Mesenchymal stem cell (in vitro differentiated cells and primary cell): ENCODE measurements at regions not wholly inside any gene's neighbourhood (a gene's known extent, or its start where the extent isn't known, plus 50 kb on each side); places are given as distances from the start of the nearest gene placed in this dataset.
A peak's percentile ranks its signal among the peaks of the same experiment; 100 is the strongest.

Experiments used
- DNase-seq: peaks from one replicate; pipeline ENCODE4 v3.0.0-alpha.2; 2013
- H2AFZ ChIP-seq: one replicate; pipeline ENCODE4 v1.6.1; 2013; ENCODE audit warnings: low read depth, mild to moderate bottlenecking, control low read depth, inconsistent platforms, low read length, moderate library complexity
- H2AK5ac ChIP-seq: 2 replicates; pipeline ENCODE4 v1.6.1; 2013; ENCODE audit warnings: low read length, moderate library complexity, mild to moderate bottlenecking, inconsistent platforms; ENCODE audit not compliant: severe bottlenecking
- H2BK120ac ChIP-seq: one replicate; pipeline ENCODE4 v1.6.1; 2013; ENCODE audit warnings: low read depth, mild to moderate bottlenecking, inconsistent platforms, low read length, moderate library complexity
- H2BK12ac ChIP-seq, 2 experiments: one replicate each; pipeline ENCODE4 v1.6.1; 2013; ENCODE audit warnings: inconsistent platforms in 2 of 2, low read length in 2 of 2, mild to moderate bottlenecking in 2 of 2, moderate library complexity in 2 of 2, control low read depth in 1 of 2
- H2BK15ac ChIP-seq: one replicate; pipeline ENCODE4 v1.6.1; 2013; ENCODE audit warnings: mild to moderate bottlenecking, low read depth, inconsistent platforms; ENCODE audit not compliant: poor library complexity, severe bottlenecking
- H2BK5ac ChIP-seq: 2 replicates; pipeline ENCODE4 v1.6.1; 2013; ENCODE audit warnings: low read depth, mild to moderate bottlenecking, low read length, control low read depth, inconsistent platforms; ENCODE audit not compliant: poor library complexity, severe bottlenecking
- H3K14ac ChIP-seq, 2 experiments: one replicate each; pipeline ENCODE4 v1.6.1; 2013; ENCODE audit warnings: inconsistent platforms in 2 of 2, low read length in 2 of 2, control low read depth in 1 of 2, mild to moderate bottlenecking in 1 of 2, moderate library complexity in 1 of 2
- H3K18ac ChIP-seq, 2 experiments: one replicate each; pipeline ENCODE4 v1.6.1; 2013; ENCODE audit warnings: inconsistent platforms in 2 of 2, low read length in 2 of 2, control low read depth in 1 of 2, low read depth in 1 of 2, mild to moderate bottlenecking in 1 of 2
- H3K23ac ChIP-seq, 2 experiments: one replicate each; pipeline ENCODE4 v1.6.1; 2013; ENCODE audit warnings: inconsistent platforms in 2 of 2, low read length in 2 of 2, mild to moderate bottlenecking in 2 of 2, moderate library complexity in 2 of 2, control low read depth in 1 of 2
- H3K27ac ChIP-seq: 2 replicates; pipeline ENCODE4 v1.5.1; 2013; ENCODE audit warnings: mild to moderate bottlenecking, moderate library complexity, low read length, control low read depth, inconsistent platforms; ENCODE audit not compliant: poor library complexity, severe bottlenecking
- H3K27me3 ChIP-seq, 2 experiments: 2 replicates each; pipeline versions ENCODE4 v1.6.1 to v1.7.0; 2013; ENCODE audit warnings: low read length in 2 of 2, mild to moderate bottlenecking in 2 of 2, moderate library complexity in 2 of 2, control low read depth in 1 of 2, inconsistent platforms in 1 of 2; ENCODE audit not compliant: control insufficient read depth in 1 of 2, insufficient read depth in 1 of 2
- H3K36me3 ChIP-seq, 2 experiments: 2 replicates each; pipeline versions ENCODE4 v1.6.1 to v1.7.0; 2013; ENCODE audit warnings: low read length in 2 of 2, control low read depth in 1 of 2, inconsistent platforms in 1 of 2, low read depth in 1 of 2, mild to moderate bottlenecking in 1 of 2; ENCODE audit not compliant: insufficient read depth in 2 of 2, control insufficient read depth in 1 of 2
- H3K4ac ChIP-seq, 2 experiments: one replicate each; pipeline ENCODE4 v1.6.1; 2013; ENCODE audit warnings: inconsistent platforms in 2 of 2, low read length in 2 of 2, mild to moderate bottlenecking in 2 of 2, moderate library complexity in 2 of 2, control low read depth in 1 of 2, low read depth in 1 of 2
- H3K4me1 ChIP-seq: 2 replicates; pipeline ENCODE4 v1.6.1; 2013; ENCODE audit warnings: low read depth, low read length, control low read depth; ENCODE audit not compliant: control insufficient read depth, insufficient read depth
- H3K4me2 ChIP-seq: 2 replicates; pipeline ENCODE4 v1.6.1; 2013; ENCODE audit warnings: low read length, mild to moderate bottlenecking, inconsistent platforms; ENCODE audit not compliant: poor library complexity, severe bottlenecking
- H3K4me3 ChIP-seq, 2 experiments: 2 replicates each; pipeline versions ENCODE4 v1.5.1 to v1.7.0; 2013; ENCODE audit warnings: low read length in 2 of 2, mild to moderate bottlenecking in 2 of 2, control low read depth in 1 of 2, low read depth in 1 of 2; ENCODE audit not compliant: insufficient read depth in 1 of 2
- H3K79me1 ChIP-seq: replicated peaks from 2 replicates; pipeline ENCODE4 v1.6.1; 2013; ENCODE audit warnings: mild to moderate bottlenecking, control low read depth, low read length, inconsistent platforms; ENCODE audit not compliant: poor library complexity, severe bottlenecking
- H3K9ac ChIP-seq: 2 replicates; pipeline ENCODE4 v1.7.0; 2013; ENCODE audit warnings: mild to moderate bottlenecking, low read length, moderate library complexity
- H3K9me3 ChIP-seq: 2 replicates; pipeline ENCODE4 v1.7.0; 2013; ENCODE audit warnings: mild to moderate bottlenecking, low read length; ENCODE audit not compliant: control insufficient read depth
- H4K8ac ChIP-seq: one replicate; pipeline ENCODE4 v1.6.1; 2013; ENCODE audit warnings: inconsistent platforms, mild to moderate bottlenecking, low read length, moderate library complexity
- H4K91ac ChIP-seq: one replicate; pipeline ENCODE4 v1.6.1; 2013; ENCODE audit warnings: mild to moderate bottlenecking, low read length, inconsistent platforms
- WGBS: methylation state at CpG from one replicate; pipeline ENCODE4 v1.1.7; 2013; ENCODE audit warnings: mixed read lengths; 5-methylcytosine and 5-hydroxymethylcytosine counted together

- no peak overlapping the region for H3K14ac ChIP-seq
- H3K4me2 ChIP-seq, result no peak overlapping the region
- no peak overlapping the region for H4K8ac ChIP-seq
- no peak overlapping the region for H2BK12ac ChIP-seq
- no peak overlapping the region for H3K9ac ChIP-seq
- no peak overlapping the region for H2AFZ ChIP-seq
- peaks cover 8 to 51% of the 10 kb centered on the region in 2 experiments for H3K27me3 ChIP-seq
- H3K18ac ChIP-seq, result no peak overlapping the region
- WGBS, result 94% methylated on average over 2 of the region's 3 CpGs
- no peak overlapping the region for H2BK120ac ChIP-seq
- DNase-seq, result no peak
- H3K27ac ChIP-seq, result no peak overlapping the region
- H4K91ac ChIP-seq, result no peak overlapping the region
- no peak overlapping the region for H3K23ac ChIP-seq
- H3K4me1 ChIP-seq, result peaks cover 1% of the 10 kb centered on the region
- H3K4ac ChIP-seq, result no peak overlapping the region
- no peaks in the 10 kb centered on the region for H3K79me1 ChIP-seq
- H2BK5ac ChIP-seq, result no peak overlapping the region
- H3K36me3 ChIP-seq, result no peaks in the 10 kb centered on the region
- no peak overlapping the region for H3K4me3 ChIP-seq
- H2AK5ac ChIP-seq, result no peak overlapping the region
- no peak overlapping the region for H2BK15ac ChIP-seq
- H3K9me3 ChIP-seq, result no peaks in the 10 kb centered on the region
Measured at GRCh38 chr3:72174040-72174439, 389.1 kb upstream of the PROK2 start.

GRCh38 chr3:72171946-72172345 is 387.0 kb upstream of the PROK2 start:
- Histone ChIP-seq H3K36me3 (no peaks in the 10 kb centered on the region), H3K27ac (no peak overlapping the region), H2BK120ac (no peak overlapping the region), H4K91ac (no peak overlapping the region), H2BK12ac (no peak overlapping the region), H3K79me1 (no peaks in the 10 kb centered on the region), H3K9me3 (no peaks in the 10 kb centered on the region), H3K27me3 (peaks cover 6 to 49% of the 10 kb centered on the region in 2 experiments), H3K23ac (no peak overlapping the region), H3K18ac (no peak overlapping the region), H3K4me2 (no peak overlapping the region), H3K4me1 (no peaks in the 10 kb centered on the region), H2BK15ac (peak overlapping the region; percentile 33), H3K9ac (peak overlapping the region; percentile 53), H3K14ac (peak overlapping the region in 1 of 2 experiments; percentile 72), H2AFZ (no peak overlapping the region), H3K4me3 (peak overlapping the region in 1 of 2 experiments; percentile 36), H3K4ac (no peak overlapping the region), H2BK5ac (no peak overlapping the region), H2AK5ac (no peak overlapping the region), H4K8ac (no peak overlapping the region)
- DNase-seq, result no peak
- 91% methylated on average over 10 of the region's 10 CpGs for WGBS

GRCh38 chr3:72171463-72171881 is 386.5 kb upstream of the PROK2 start:
- Histone ChIP-seq H2BK120ac (no peak overlapping the region), H3K4me1 (no peaks in the 10 kb centered on the region), H3K4ac (no peak overlapping the region), H3K9me3 (no peaks in the 10 kb centered on the region), H4K8ac (no peak overlapping the region), H3K79me1 (no peaks in the 10 kb centered on the region), H3K36me3 (no peaks in the 10 kb centered on the region), H3K4me2 (no peak overlapping the region), H4K91ac (no peak overlapping the region), H2BK12ac (no peak overlapping the region), H3K27ac (no peak overlapping the region), H2BK15ac (no peak overlapping the region), H2BK5ac (no peak overlapping the region), H2AK5ac (no peak overlapping the region), H3K18ac (no peak overlapping the region), H3K14ac (no peak overlapping the region), H3K9ac (peak overlapping the region; percentile 53), H3K23ac (no peak overlapping the region), H3K4me3 (peak overlapping the region in 1 of 2 experiments; percentile 36), H3K27me3 (peaks cover 6 to 45% of the 10 kb centered on the region in 2 experiments), H2AFZ (no peak overlapping the region)
- DNase-seq, result no peak
- WGBS, result 83% methylated on average over 6 of the region's 6 CpGs

GRCh38 chr3:72169561-72170472 is 384.9 kb upstream of the PROK2 start:
- Histone ChIP-seq H3K9me3 (no peaks in the 10 kb centered on the region), H4K8ac (no peak overlapping the region), H2AK5ac (no peak overlapping the region), H4K91ac (no peak overlapping the region), H2BK5ac (no peak overlapping the region), H3K23ac (no peak overlapping the region), H3K4me2 (no peak overlapping the region), H2BK15ac (no peak overlapping the region), H3K14ac (peak overlapping the region in 1 of 2 experiments; percentile 51), H2AFZ (no peak overlapping the region), H3K4me3 (no peak overlapping the region), H3K27me3 (peaks cover 4 to 36% of the 10 kb centered on the region in 2 experiments), H3K36me3 (no peaks in the 10 kb centered on the region), H3K9ac (no peak overlapping the region), H3K4me1 (no peaks in the 10 kb centered on the region), H3K79me1 (no peaks in the 10 kb centered on the region), H3K4ac (no peak overlapping the region), H2BK12ac (no peak overlapping the region), H3K18ac (no peak overlapping the region), H3K27ac (no peak overlapping the region), H2BK120ac (no peak overlapping the region)
- no peak for DNase-seq
- 88% methylated on average over 4 of the region's 5 CpGs for WGBS
